DMS53 treated with DMSO at 0.1 percent for 48 hours (cell line): ENCODE measurements at regions not wholly inside any gene's neighbourhood (a gene's known extent, or its start where the extent isn't known, plus 50 kb on each side); places are given as distances from the start of the nearest gene placed in this dataset.
A peak's percentile ranks its signal among the peaks of the same experiment; 100 is the strongest.

Source experiments
- DNase-seq: peaks from one replicate; lab custom pipeline; 2025; ENCODE audit not compliant: unreplicated experiment; lab: John Stamatoyannopoulos, UW

DNA sequence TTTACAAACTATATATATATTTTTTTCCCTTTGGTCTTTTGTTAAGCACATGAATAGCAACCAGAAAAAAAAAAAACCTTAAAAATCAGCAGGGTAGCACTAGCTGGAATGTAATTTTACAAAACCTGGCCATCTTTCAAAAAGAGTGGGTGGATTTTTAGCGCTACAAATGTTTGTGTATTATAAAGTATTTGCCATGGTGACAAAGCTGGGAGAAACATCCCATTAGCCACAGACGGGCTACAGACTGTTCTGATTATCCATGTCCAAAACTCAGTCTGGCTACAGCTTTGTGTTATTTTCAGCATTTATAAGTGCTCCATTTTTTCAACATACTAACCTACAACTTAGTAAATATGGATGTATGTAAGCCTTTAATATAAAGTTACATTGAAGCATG, 249.5 kb upstream of the TANK start:
- DNase-seq, result no peak

DNA sequence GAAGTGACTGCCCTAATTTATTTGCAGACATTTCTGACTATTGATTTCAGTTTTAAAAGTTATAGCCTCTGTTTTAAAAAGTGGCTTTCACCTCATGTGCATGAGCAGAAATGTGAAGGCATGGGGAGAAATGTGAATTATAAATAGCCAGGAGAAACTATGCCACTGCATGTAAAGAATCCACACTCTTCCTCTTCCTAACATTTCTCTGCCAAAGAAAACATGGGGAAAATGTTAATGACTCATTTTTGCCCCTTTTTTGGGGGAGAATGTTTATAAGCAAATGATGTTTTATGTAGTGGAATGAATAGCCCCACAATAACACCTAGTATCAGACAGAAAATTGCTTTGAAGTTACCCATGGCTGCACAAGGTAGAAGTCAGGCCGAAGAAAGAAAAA, 249.0 kb upstream of the TANK start:
- DNase-seq, result no peak

DNA sequence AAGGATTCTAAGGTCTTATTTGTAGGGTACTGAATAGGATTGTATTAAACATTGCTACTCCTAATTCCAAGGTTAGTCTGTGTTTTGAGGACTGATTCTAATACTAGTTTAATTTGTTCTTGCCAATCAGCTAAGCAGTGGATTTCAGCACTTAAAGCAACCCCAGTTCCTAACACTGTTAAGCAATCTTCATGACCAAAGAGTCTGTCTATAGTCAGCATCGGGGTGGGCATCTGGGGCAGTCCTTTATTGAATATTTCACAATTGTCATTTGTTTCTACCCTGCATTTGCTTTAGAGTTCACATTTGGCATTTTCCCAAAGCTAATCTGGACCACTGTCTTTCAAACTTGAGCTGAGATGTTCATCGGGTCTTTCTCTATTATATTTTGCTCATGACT, 248.0 kb upstream of the TANK start:
- DNase-seq, result no peak

DNA sequence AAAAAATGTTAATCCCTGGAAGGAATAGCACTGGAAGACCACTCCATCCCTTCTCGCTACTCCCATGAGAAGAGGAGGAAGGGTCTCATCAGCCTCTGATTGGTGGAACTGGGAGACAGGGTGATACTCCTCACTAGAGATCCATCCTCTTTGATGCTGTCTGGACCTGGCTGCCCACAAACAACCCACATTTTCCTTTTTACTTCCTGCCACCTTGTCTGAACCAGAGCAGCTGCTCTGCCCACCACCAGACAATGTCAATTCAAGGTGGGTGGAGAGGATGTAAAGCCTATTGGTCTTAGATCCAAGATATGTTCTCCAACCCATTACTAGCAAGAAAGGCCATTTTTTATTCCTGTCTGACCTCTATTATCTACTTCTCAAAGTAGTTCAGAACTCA, 246.9 kb upstream of the TANK start:
- no peak for DNase-seq

DNA sequence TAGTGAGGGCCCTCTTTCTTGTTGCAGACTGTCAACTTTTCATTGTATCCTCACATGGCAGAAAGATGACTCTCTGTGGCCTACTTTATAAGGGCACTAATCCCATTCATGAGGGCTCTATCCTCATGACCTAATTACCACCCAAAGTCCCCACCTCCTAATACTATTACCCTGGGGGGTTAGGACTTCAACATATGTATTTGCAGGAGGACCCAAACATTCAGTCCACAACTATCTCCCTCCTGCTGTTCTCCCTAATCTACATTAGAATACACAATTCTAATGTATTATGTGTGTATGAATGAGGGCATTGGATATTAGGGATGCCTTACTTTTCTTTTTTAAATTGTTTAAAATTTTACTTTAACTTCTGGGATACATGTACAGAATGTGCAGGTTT, 246.0 kb upstream of the TANK start:
- no peak for DNase-seq

DNA sequence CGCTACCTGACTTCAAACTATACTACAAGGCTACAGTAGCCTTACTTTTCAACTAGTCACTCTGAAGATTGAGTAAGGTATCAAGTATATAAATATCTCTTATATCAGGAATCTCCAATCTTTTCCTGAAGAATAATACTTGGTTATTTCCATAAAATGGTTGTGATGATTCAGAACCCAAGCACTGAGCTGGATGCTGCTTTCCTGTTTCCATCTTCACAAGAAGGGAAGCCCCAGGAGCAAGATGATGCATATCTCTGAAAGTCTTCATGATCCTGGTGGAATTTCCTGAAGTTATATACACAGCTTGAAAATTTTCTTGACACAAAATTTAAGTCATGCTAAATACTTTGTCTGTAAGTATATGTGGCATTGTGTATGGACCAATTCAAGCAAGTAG, 243.9 kb upstream of the TANK start:
- no peak for DNase-seq

DNA sequence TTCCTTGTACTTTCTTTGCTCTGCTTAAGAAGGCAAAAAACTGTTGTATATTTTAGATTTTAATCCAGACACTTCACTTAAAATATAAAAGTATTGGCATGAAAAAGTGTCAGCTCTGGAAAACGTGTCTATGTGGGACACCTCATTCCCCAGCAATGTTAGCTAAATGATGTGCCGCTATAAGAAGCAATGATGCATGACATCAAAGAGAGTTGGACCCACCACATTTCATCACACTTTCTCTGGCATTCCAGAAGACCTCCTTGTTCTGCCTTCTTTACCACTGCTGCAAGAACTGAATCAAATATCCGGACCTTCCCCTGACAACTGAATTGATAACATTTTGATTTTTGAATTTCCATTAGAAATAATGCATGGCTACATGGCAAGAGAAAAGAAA, 242.4 kb upstream of the TANK start:
- DNase-seq, result no peak

DNA sequence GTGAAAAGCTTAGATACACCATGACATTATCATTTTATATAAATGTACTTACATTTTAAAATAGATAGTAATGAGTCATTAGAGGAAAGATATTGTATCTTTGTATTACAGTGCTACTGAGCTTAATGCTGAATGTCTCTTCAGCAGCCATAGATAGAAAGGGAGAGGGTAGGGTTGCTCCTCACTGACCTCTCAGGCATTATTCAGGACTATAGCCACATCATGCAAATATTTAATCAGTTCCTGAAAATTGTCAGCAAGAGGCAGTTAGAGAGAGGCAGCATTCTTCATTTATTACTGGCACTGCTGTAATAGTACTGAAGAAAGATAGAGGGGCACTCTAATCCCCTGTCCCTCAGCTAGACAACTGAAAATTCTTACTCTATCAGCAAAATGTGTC, 242.0 kb upstream of the TANK start:
- no peak for DNase-seq

DNA sequence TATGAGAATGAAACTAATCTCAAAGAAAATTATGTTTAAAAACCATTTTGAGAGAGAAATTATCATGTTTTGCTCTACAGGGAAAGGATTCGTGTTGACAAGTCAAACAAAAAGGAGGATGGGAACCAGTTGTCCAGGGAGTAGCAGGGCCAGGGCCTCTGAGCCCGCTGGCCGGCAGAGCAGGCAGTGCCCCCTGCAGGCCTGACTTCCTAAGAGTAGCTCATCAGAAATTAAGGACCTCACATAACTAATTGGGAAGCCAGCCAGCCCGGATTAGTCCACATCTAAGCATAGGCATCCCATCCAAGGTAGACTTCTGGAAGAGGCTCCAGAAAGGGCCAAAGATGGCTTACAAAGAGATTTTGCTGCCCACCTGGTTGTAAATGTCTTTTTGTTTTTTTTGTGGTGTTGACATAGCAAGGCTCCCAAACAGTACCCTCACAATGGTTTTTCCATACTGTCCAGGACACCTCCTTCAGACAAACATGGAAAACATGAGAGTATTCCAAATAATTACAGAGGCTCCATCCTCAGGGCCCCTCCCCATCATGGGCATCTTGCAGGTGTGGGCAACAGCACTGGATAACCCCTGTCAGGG, 241.2 kb upstream of the TANK start:
- DNase-seq, result peak; percentile 39

DNA sequence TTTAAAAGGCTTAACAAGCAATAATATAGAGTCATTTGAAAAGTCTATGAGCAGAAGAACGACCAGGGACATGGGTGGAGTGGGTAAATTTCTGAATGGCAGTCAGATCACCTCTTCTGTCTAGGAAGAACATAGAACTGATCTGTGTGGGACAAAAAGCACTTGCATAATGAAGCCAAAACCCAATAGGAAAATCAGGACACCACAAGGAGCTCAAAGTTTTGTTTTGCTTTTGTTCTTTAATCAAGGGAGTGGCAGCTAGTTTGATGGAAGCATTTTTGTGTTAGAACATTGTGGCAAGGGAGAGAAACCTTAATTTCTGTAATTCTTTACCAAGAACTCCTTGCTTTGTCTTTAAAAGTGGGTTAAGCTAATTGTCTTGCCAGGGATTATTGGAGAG, 240.2 kb upstream of the TANK start:
- DNase-seq, result no peak

DNA sequence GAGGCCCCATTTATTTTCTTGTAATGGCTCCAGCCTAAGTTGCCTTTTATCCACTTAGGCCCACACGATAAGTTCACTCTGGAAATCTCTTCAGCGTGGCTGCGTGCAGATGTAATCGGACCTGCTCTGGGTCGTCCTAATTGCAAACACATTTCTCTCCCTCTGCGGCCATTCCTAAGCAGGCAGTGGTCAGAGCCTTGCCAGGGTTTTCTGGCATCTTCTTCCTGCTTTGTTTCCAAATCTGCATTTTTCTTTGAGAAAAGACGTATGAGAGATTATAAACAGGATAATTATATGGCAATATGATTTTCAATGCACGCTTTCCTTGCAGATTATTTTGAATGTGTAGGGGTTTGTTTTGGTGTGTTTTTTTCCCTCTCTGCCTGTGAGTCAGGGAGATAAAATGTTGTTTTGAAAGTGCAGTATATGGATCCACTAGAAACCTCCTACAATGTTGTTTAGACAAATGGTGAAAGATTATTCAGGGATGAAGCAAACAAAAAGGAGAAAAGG, 239.4 kb upstream of the TANK start:
- no peak for DNase-seq

DNA sequence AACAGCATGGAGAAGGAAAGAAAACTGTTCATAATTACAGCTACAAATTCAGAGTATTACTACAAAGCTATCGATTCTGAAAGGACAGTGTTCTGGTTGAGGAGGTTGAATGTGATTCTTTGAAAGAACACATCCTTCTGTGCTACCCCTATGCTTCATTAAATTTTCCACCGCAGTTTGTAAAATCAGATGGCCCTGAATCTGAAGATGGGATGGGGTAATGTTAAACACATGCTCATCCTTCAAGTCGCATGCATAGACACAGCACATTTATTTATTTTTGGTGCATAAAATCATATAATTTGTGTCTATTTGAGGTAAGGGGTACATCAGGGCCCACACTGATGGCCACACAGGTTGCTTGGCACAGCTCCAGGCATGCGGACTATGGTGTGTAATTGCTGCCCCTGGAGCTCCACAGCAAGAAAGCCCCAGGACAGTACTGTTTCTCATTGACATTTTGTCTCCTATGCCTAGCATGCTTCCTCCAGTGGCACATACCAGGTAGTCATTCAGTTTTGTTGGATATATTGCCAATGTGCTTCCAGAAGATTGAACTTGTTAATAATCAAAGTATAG, 238.8 kb upstream of the TANK start:
- no peak for DNase-seq

DNA sequence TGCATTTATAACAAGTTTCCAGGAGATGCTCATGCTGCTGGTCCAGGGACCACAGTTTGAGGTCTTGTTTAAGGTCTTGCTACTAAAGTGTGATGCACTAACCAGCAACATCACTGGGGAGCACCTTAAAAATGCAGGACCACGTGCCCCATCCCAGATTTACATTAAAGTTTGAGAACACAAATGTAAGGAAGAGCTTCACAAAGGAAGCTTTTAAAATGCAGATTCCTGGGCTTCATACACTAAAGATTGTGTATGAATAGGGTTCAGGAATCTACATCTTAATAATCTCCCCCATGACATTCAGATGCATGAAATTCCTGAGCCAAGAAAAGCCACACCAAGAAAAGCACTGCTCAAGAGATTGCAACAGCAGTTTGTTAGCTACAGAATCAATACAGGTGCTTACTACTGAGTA, 235.3 kb upstream of the TANK start:
- no peak for DNase-seq

DNA sequence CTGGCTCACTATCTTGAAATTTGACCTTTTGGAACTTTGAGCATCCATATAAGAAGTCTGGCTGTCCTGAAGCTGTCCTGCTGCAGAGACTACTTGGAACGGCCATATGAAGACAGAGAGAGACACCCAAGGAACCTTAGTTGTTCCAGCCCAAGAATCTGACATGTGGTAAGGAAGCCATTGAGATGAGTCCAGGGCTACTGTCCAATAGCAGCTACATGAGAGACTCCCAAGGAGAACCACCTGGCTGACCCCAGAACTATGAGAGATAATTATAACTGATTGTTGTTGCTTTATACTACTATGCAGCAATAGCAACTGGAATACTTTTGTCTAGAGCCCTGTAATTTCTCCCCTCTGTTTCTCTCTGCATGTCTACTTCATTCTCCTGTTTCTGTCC, 234.3 kb upstream of the TANK start:
- DNase-seq, result no peak

DNA sequence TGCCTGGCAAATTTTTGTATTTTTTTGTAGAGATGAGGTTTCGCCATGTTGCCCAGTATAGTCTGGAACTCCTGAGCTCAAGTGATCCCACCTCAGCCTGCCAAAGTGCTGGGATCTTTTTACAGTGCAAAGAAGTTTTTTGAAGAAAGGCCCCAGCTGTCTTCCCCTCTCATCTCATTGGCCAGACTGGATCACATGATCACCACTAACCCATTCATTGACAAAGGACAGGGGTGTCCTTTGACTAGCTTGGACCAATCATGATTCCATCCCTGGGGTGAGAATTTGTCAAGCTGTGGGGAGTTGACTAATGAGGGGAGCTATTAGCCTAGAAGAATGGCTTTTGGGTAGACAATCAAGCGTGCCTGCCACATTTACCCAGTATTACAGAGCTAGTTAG, 232.9 kb upstream of the TANK start:
- DNase-seq, result no peak

DNA sequence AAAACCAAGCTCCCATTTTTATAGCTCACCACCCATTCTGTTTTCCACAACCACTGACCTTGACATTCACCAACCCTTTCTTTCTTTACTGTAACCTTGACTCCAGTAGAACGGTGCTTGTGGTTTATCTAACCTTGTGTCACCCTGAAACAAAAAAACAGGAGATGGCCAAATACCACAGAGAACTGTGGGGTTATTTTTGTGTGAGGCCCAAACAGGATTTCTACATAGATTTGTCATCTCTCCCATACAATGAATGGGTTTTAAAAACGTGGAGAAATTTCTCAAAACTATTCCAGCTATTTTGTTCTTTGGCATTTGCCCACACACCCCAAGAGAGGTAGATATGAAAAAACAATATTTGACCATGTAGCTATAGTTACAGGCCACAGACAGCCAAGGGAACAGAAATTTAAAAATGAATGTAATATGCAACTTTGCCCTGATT, 231.3 kb upstream of the TANK start:
- DNase-seq, result no peak

DNA sequence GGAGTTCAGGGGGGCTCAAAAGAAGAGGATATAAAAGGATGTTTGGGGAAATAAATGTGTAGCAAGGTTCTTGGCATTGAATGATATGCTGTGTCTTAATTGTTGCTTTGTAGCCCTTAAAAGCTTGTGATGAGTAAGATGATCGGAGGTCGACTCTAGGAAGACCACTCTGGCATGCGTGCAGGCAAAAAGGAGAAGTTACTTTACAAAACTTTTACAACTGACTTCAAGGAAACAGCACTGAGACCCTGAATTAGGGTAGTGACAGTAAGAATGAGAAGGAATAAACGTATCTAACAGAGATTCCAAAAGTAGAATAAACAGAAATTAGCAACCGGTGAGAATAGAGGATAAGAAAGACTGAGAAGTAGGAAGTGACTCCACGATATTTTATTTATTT, 228.7 kb upstream of the TANK start:
- DNase-seq, result no peak

DNA sequence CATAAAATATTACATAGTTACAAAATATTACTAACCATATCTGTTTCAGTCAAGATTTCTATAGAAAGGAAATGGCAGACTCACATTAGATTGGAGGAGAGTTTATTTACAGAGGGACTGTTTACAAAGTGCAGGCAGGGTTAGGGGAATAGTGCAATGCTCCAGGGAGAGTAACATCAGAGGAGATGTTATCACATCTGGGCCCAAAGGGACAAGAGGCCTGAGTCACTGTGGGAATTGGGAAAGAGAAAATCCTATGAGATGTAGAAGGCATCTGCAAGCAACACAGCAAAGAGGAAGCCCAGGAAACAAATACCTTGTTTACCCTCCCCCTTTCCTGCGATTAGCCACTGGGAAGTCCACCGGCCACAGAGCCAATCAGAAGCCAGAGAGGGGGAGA, 227.3 kb upstream of the TANK start:
- peak; percentile 61 for DNase-seq

DNA sequence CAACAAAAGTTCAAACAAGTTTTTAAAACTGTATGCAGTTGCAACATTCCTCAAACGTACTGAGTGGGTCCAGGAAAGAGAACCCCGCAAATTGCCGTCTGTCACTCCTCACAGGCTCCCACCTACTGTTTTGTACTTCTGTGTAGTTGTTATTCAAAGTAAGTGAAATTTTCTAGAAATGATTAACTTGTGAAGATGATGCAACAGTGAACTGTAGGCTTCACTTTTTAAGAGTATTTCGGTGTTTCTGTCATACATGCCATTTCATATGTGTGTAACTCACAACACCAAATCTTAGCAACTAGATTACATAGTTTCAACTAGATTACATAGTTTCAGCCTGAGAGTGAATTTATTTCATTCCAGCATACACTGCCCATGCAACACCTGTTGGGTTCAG, 226.0 kb upstream of the TANK start:
- no peak for DNase-seq

DNA sequence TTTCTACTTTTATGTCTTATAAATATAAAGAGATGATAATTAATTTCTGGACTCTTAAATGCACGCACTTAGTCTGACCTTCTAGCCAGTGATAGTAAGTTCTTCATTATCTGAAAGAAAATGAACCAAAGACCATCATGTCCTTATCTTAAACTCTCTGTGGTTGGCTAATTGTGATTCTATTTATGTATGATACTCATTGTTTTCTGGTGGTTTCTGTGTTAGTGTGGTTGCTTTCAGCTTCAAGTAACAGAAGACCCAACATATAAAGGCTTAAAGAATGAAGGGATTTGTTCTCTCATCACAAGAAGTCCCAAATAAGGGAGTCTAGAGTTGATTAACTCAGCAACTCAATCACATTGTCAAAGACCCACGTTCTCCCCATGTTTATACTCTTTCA, 225.2 kb upstream of the TANK start:
- no peak for DNase-seq

DNA sequence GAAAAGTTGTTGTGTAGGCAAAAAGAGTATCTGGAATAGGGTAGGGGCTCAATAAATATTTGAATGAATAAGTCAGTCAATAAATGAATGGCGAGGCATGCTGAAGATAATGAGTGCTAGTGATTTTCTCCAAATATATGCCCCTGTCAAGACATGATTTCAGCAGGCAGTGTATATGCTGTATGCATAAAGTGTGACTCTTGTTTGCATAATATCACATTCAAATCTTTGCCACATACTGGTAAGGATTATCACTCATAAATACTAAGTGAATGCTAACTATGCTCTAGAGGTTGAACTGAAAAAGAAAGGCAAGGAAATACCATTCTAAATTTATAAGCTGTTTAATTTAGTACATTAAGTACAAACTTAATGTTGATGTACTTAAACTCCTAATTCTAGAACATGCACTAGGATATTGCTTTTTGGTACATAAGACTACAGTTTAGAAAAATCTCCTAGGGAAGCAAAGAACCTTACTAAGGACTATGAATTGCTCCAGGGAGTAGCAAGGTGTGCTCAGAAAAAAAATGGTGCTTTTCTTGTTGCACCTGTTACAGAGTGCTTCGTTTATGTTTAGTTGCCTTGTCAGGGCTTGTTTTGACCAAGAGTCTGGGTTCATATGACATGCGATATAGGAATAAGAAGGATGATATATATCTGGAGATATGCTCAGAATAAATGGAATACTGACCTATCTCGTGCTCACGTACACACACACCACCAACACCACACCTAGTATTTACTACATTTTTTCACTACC, 224.0 kb upstream of the TANK start:
- no peak for DNase-seq

DNA sequence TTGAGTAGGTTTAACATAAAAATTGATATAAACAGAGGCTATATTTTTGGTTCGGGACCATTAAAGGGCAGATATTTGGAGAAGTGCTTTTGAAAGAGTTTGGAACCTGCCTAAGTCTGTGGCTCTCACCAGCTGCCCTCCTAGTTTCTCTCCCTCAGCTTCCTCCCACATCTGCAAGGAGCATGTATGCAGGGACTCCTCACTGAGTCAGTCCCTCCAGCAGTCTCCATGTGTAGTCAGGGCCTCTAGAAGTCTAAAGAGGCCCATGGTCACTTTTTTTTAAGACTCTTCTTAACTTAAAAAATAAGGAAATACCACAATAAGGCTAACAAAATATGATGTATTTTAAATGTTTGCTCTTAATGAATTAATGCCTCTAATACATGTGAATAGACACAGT, 220.0 kb upstream of the TANK start:
- DNase-seq, result no peak
